DMS 273 (cell line): ENCODE measurements at regions not wholly inside any gene's neighbourhood (a gene's known extent, or its start where the extent isn't known, plus 50 kb on each side); places are given as distances from the start of the nearest gene placed in this dataset.

Source experiments
- DNase-seq: peaks from one replicate; lab custom pipeline; 2025; ENCODE audit not compliant: unreplicated experiment; lab: John Stamatoyannopoulos, UW

GRCh38 chr21:38688068-38688467, 117.7 kb upstream of the ETS2 start:
- DNase-seq = no peak

- no peak for DNase-seq
Measured at GRCh38 chr21:38691631-38692030, 114.1 kb upstream of the ETS2 start.

- DNase-seq = no peak
Measured at GRCh38 chr21:38696579-38696978, 109.2 kb upstream of the ETS2 start.

GRCh38 chr21:38699048-38699447, 106.7 kb upstream of the ETS2 start:
- DNase-seq = peak; percentile 10

GRCh38 chr21:38702196-38702595, 103.5 kb upstream of the ETS2 start:
- no peak for DNase-seq

- DNase-seq = no peak
Measured at GRCh38 chr21:38709876-38710275, 95.9 kb upstream of the ETS2 start.

GRCh38 chr21:38712071-38712470, 93.7 kb upstream of the ETS2 start:
- peak; percentile 52 for DNase-seq

GRCh38 chr21:38712664-38713063, 93.1 kb upstream of the ETS2 start:
- DNase-seq = no peak

GRCh38 chr21:38714039-38714817, 91.5 kb upstream of the ETS2 start:
- DNase-seq = no peak

GRCh38 chr21:38714999-38715398, 90.7 kb upstream of the ETS2 start:
- DNase-seq = no peak

- DNase-seq = no peak
Measured at GRCh38 chr21:38716088-38716487, 89.6 kb upstream of the ETS2 start.

- DNase-seq = no peak
Measured at GRCh38 chr21:38716942-38717341, 88.8 kb upstream of the ETS2 start.

- no peak for DNase-seq
Measured at GRCh38 chr21:38718481-38718880, 87.2 kb upstream of the ETS2 start.

- DNase-seq = no peak
Measured at GRCh38 chr21:38720074-38720473, 85.7 kb upstream of the ETS2 start.

GRCh38 chr21:38721055-38721454, 84.7 kb upstream of the ETS2 start:
- DNase-seq = no peak

- DNase-seq = no peak
Measured at GRCh38 chr21:38721958-38722357, 83.8 kb upstream of the ETS2 start.

- no peak for DNase-seq
Measured at GRCh38 chr21:38725196-38726157, 80.3 kb upstream of the ETS2 start.

GRCh38 chr21:38726482-38726881, 79.2 kb upstream of the ETS2 start:
- no peak for DNase-seq

GRCh38 chr21:38729291-38729690, 76.4 kb upstream of the ETS2 start:
- DNase-seq = no peak

- DNase-seq = no peak
Measured at GRCh38 chr21:38729754-38730379, 75.9 kb upstream of the ETS2 start.

GRCh38 chr21:38733972-38734546, 71.7 kb upstream of the ETS2 start:
- DNase-seq = peak; percentile 76
